Activated CD4-positive, alpha-beta T cell treated with anti-CD3 and anti-CD28 coated beads, Interleukin-2, amount 10 ng/mL, durations not matched to agents 7 days and 5 days (primary cell): ENCODE measurements at regions not wholly inside any gene's neighbourhood (a gene's known extent, or its start where the extent isn't known, plus 50 kb on each side); places are given as distances from the start of the nearest gene placed in this dataset.

Experiments
- CTCF ChIA-PET: fragments of 350-600 bp; sonication (Branson Sonifier 250); formaldehyde crosslinking; loops from one replicate; lab custom pipeline; 2021; ENCODE audit warnings: antibody characterized with exemption; lab: Charles Lee
- POLR2A ChIA-PET: fragments of 350-600 bp; sonication (Branson Sonifier 250); formaldehyde crosslinking; loops from one replicate; lab custom pipeline; 2021; ENCODE audit warnings: antibody characterized with exemption; lab: Charles Lee
- DNase-seq: peaks from one replicate; pipeline ENCODE4 v3.0.0-alpha.2; 2020
- H3K27ac Mint-ChIP-seq: one replicate; pipeline ENCODE4 v1.8.0; 2021; ENCODE audit warnings: mild to moderate bottlenecking, moderate library complexity, mixed read lengths
- H3K27me3 Mint-ChIP-seq: one replicate; pipeline ENCODE4 v1.8.0; 2021; ENCODE audit warnings: mixed read lengths
- H3K36me3 Mint-ChIP-seq: one replicate; pipeline ENCODE4 v1.8.0; 2021; ENCODE audit warnings: low read depth, mixed read lengths
- H3K4me1 Mint-ChIP-seq: one replicate; pipeline ENCODE4 v1.8.0; 2021; ENCODE audit warnings: mixed read lengths
- H3K4me3 Mint-ChIP-seq: one replicate; pipeline ENCODE4 v1.8.0; 2021; ENCODE audit warnings: mild to moderate bottlenecking, moderate library complexity, mixed read lengths
- H3K9me3 Mint-ChIP-seq: one replicate; pipeline ENCODE4 v1.8.0; 2021; ENCODE audit warnings: mixed read lengths

DNA sequence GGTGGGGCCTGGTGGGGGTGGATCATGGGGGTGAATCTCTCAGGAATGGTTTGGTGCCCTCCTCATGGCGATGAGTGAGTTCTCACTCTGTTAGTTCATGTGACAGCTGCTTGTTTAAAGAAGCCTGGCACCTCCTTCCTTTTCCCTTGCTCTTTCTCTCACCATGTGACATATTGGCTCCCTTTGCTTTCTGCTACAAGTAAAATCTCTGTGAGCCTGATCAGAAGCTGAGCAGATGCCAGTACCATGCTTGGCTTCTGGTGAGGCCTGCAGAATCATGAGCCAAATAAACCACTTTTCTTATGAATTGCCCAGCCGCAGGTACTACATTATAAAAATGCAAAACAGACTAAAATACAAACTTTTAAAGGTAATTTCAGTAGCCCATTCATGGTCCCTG, 73.4 kb upstream of the TEX51 start:
- H3K27ac Mint-ChIP-seq, result no peak overlapping the region
- H3K36me3 Mint-ChIP-seq, result no peaks in the 10 kb centered on the region
- peaks cover 4% of the 10 kb centered on the region for H3K27me3 Mint-ChIP-seq
- POLR2A ChIA-PET, result no interaction called here
- CTCF ChIA-PET, result no interaction called here
- no peaks in the 10 kb centered on the region for H3K9me3 Mint-ChIP-seq
- no peak for DNase-seq
- H3K4me3 Mint-ChIP-seq, result no peak overlapping the region
- H3K4me1 Mint-ChIP-seq, result no peaks in the 10 kb centered on the region

GRCh38 chr2:126826491-126826890, 72.2 kb upstream of the TEX51 start:
- Mint-ChIP-seq H3K4me1 (no peaks in the 10 kb centered on the region), H3K27me3 (no peaks in the 10 kb centered on the region), H3K9me3 (no peaks in the 10 kb centered on the region), H3K4me3 (no peak overlapping the region), H3K27ac (no peak overlapping the region), H3K36me3 (no peaks in the 10 kb centered on the region)
- POLR2A ChIA-PET, result no interaction called here
- CTCF ChIA-PET, result no interaction called here
- no peak for DNase-seq

DNA sequence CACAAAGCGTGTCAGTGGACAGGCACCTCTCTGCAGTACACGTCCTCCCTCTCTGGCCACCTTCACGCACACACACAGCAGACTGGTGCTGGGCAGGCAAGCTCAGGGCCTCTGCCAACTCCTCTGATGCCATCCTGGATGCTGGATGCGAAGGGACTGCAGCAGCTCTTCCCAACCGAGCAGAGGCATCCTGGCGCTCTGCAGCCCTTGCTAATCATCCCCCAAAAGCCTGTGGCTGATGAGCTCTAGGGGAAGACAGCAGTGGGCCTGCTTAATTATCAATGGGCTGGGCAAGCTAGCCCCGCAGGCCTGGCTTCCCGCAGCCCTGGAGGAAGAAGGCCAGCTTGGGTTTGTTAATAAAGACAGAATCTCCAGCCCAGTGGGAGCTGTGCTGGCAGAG, 71.3 kb upstream of the TEX51 start:
- Mint-ChIP-seq H3K27ac (no peak overlapping the region), H3K9me3 (no peaks in the 10 kb centered on the region), H3K4me1 (no peaks in the 10 kb centered on the region), H3K27me3 (no peaks in the 10 kb centered on the region), H3K36me3 (no peaks in the 10 kb centered on the region), H3K4me3 (no peak overlapping the region)
- POLR2A ChIA-PET, result no interaction called here
- DNase-seq, result no peak
- CTCF ChIA-PET, result no interaction called here

DNA sequence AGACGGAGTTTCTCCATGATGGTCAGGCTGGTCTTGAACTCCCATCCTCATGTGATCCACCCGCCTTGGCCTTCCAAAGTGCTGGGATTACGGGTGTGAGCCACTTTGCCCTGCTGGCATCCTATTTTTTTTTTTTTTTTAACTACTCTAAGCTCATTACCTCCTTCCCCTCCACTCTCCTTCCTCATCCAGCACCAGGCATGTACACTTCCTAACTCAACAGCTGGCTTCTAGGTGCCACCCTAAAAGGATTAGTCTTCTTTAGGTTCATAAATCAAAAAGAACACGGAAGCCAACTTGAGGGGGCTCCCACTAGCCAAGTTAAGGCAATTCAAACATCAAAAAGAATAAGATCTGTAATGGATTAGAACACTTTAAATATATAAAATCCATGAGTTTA, 70.6 kb upstream of the TEX51 start:
- no peak for DNase-seq
- Mint-ChIP-seq H3K4me1 (no peaks in the 10 kb centered on the region), H3K36me3 (no peaks in the 10 kb centered on the region), H3K27me3 (no peaks in the 10 kb centered on the region), H3K27ac (no peak overlapping the region), H3K4me3 (no peak overlapping the region), H3K9me3 (no peaks in the 10 kb centered on the region)
- ChIA-PET CTCF (no interaction called here), POLR2A (no interaction called here)

- H3K9me3 Mint-ChIP-seq, result no peaks in the 10 kb centered on the region
- DNase-seq, result no peak
- no peak overlapping the region for H3K4me3 Mint-ChIP-seq
- H3K27ac Mint-ChIP-seq, result no peak overlapping the region
- H3K4me1 Mint-ChIP-seq, result no peaks in the 10 kb centered on the region
- POLR2A ChIA-PET, result no interaction called here
- CTCF ChIA-PET, result no interaction called here
- H3K36me3 Mint-ChIP-seq, result no peaks in the 10 kb centered on the region
- no peaks in the 10 kb centered on the region for H3K27me3 Mint-ChIP-seq
These were observed 70.2 kb upstream of the TEX51 start for GRCh38 chr2:126828491-126828890.

DNA sequence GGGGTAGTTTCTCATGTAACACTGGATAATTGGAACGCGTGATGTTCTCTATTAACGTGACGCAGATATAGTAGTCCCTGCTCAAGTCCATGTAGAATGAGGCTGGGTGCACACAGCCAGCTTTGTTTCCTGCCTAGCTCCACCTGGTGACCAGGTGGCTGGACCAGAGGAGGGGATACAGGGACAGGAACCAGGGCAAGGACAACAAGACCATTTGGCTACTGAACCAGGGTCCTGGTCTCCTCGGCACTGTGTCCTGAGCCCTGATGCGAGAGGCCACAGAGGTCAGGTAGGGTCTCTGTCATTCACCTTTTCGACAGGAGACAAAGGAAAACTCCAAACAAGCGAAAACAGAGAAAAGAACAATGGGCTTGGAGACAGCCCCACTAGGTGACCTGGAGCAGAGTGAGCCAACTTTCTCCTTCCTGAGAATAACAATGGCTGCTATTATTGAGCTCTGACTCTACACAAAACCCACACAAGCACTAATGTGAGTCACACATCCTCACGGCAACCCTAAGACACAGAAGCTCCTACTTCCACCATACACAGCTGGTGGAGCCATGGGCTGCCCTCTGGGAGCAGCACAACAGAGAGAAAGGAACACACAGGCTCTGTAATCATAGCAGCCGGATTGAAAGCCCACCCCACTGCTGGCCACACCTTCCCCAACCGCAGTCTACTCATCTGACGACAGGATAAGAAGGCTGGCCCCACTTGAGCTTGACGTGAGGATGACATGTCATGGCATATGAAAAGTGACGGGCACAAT, 67.3 kb upstream of the TEX51 start:
- Mint-ChIP-seq H3K4me1 (no peaks in the 10 kb centered on the region), H3K4me3 (no peak overlapping the region), H3K36me3 (no peaks in the 10 kb centered on the region), H3K27me3 (no peaks in the 10 kb centered on the region), H3K9me3 (no peaks in the 10 kb centered on the region), H3K27ac (no peak overlapping the region)
- CTCF ChIA-PET, result no interaction called here
- POLR2A ChIA-PET, result no interaction called here
- no peak for DNase-seq

- Mint-ChIP-seq H3K4me1 (no peaks in the 10 kb centered on the region), H3K27ac (no peak overlapping the region), H3K36me3 (no peaks in the 10 kb centered on the region), H3K4me3 (no peak overlapping the region), H3K9me3 (no peaks in the 10 kb centered on the region), H3K27me3 (no peaks in the 10 kb centered on the region)
- CTCF ChIA-PET, result no interaction called here
- POLR2A ChIA-PET, result no interaction called here
- no peak for DNase-seq
These were observed 66.7 kb upstream of the TEX51 start for GRCh38 chr2:126832014-126832413.

- no peaks in the 10 kb centered on the region for H3K4me1 Mint-ChIP-seq
- ChIA-PET CTCF (no interaction called here), POLR2A (no interaction called here)
- H3K4me3 Mint-ChIP-seq, result no peak overlapping the region
- no peak overlapping the region for H3K27ac Mint-ChIP-seq
- H3K36me3 Mint-ChIP-seq, result no peaks in the 10 kb centered on the region
- no peaks in the 10 kb centered on the region for H3K9me3 Mint-ChIP-seq
- H3K27me3 Mint-ChIP-seq, result no peaks in the 10 kb centered on the region
- no peak for DNase-seq
These were observed 65.9 kb upstream of the TEX51 start for GRCh38 chr2:126832757-126833156.

DNA sequence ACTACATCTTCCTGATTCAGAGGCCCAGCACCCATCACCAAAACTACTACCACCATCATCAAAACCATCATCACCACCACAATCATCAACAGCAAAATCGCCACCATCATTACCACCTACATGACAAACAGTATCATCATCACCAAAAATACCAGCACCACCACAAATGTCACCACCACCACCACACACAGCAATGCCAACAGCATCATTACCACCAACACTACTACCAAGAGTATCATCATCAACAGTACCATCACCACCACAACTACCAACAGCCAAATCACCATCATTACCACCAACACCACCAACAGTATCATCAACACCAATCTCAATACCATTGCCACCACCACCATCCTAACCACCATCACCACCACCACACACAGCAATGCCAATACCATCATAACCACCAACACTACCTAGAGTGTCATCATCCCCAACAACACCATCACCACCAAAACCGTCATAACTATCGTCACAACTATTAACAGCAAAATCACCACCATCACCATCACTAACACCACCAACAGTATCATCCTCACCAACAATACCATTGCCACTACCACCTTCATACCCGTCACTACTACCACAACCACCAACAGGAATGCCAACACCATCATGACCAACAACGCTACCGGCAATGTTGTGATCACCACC, 64.6 kb upstream of the TEX51 start:
- Mint-ChIP-seq H3K36me3 (no peaks in the 10 kb centered on the region), H3K4me3 (no peak overlapping the region), H3K9me3 (no peaks in the 10 kb centered on the region), H3K27me3 (no peaks in the 10 kb centered on the region), H3K27ac (no peak overlapping the region), H3K4me1 (no peaks in the 10 kb centered on the region)
- DNase-seq, result no peak
- ChIA-PET POLR2A (no interaction called here), CTCF (no interaction called here)

DNA sequence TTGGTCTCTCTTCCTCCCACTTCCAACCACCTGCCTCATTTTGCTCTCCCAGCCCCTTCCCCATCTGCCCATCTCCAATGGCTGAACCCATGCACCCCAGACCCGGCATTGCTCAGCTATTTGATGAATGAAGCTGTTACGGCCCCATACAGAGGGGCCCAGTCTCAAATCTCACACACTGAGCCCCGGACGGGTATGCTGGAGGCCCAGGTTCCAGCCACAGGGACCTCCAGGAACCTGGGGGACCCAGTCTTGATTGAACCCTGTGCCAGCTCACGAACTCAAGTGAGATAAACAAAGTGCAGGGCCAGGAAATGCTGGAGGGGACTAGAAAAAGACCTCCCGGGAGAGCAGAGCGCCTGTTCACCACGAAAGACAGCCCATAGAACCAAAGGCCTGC, 63.4 kb upstream of the TEX51 start:
- Mint-ChIP-seq H3K4me3 (no peak overlapping the region), H3K27me3 (no peaks in the 10 kb centered on the region), H3K9me3 (no peaks in the 10 kb centered on the region), H3K4me1 (no peaks in the 10 kb centered on the region), H3K27ac (no peak overlapping the region), H3K36me3 (no peaks in the 10 kb centered on the region)
- ChIA-PET POLR2A (no interaction called here), CTCF (no interaction called here)
- no peak for DNase-seq

DNA sequence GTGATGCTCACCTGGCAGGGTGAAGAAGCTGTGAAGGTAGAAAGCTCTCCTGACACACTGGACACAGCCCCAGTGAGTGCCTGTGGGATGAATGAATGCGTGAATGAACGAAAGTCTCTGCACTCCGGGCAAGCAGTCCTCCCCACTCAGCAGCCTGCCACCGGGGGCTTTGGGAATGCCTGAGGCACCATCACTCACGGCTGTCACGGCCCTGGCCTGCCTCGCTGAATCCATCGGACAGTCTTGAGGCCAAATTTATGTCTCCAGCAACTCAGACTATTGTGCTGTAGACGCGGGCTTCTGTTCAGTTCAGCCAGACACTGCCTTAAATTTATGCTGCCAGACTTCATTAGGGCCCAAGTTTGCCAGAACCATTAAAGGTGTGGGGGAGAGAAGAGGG, 62.9 kb upstream of the TEX51 start:
- no peak for DNase-seq
- Mint-ChIP-seq H3K27ac (no peak overlapping the region), H3K36me3 (no peaks in the 10 kb centered on the region), H3K27me3 (no peaks in the 10 kb centered on the region), H3K4me3 (no peak overlapping the region), H3K9me3 (no peaks in the 10 kb centered on the region), H3K4me1 (no peaks in the 10 kb centered on the region)
- ChIA-PET POLR2A (no interaction called here), CTCF (no interaction called here)

DNA sequence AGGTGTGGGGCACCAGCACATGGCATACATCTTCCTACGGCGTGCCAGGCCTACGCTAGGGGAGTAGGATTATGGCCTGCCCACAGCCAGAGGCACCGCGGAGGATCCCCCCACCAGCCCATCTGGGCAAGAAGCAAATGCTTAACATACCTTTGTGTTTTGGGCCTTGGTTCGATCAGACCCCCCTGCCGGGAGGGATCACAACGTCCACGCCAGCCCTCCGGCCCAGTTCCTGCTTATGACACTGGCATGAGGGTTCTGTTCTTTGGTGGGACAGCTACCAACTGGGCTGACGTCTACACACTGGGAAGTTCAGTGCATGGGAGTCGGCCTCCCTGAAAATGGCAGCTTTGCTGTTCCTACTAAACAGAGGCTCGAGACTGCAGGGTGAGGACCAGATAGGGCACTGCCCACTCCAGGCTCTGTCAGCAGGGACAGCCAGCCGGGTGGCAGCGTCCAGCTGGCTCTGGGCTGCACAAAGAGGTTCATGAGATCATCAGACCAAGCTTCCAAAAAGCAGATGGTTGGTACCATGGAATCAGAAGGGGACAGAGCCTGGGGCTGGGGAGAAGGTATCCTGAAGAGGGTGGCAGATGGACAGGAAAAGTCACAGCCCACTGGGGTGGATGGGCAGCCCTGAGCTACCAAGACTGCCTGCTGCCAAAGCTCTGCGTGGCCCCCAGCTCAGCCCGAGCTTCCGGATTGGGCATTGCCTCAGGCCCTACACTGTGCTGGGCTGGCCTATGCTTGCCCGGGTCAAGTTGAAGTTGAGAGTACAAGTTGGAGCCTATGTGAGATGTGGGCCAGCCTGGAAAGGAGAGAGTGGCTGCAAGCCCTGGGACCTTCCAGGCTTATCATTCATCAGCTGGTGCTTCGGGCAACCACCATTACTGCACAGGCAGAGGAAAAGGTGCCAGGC, 61.7 kb upstream of the TEX51 start:
- Mint-ChIP-seq H3K27me3 (peaks cover 1% of the 10 kb centered on the region), H3K4me1 (no peaks in the 10 kb centered on the region), H3K9me3 (no peaks in the 10 kb centered on the region), H3K36me3 (no peaks in the 10 kb centered on the region), H3K4me3 (no peak overlapping the region), H3K27ac (no peak overlapping the region)
- no peak for DNase-seq
- ChIA-PET POLR2A (no interaction called here), CTCF (interaction anchor here (1.6 kb wide), 1 partner anchor 15 kb away, joined by 5 read pairs; no protein-coding TSS in a partner anchor)
